ENCODE measurements at regions not wholly inside any gene's neighbourhood (a gene's known extent, or its start where the extent isn't known, plus 50 kb on each side); places are given as distances from the start of the nearest gene placed in this dataset.

DNA sequence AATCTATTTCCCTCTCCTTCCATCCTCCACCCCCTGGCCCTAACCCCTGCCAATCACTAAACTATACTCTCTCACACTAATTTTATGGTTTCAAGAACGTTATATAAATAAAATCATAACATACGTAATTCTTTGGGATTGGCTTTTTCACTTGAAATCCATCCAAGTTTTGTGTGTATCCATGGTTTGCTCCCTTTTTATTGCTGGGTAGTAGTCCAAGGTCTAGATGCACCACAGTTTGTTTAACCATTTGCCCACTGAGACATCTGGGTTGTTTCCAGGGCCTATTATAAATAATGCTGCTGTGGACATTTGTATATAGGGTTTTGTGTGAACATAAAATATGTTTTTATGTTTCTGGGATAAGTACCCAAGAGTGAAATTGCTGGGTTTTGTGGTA is 61.4 kb downstream of the TEX35 start:
- no peak for TF ChIP-seq EZH2 (IDR thresholded peaks at IDR 0.05)
- TF ChIP-seq, protein P1, sequence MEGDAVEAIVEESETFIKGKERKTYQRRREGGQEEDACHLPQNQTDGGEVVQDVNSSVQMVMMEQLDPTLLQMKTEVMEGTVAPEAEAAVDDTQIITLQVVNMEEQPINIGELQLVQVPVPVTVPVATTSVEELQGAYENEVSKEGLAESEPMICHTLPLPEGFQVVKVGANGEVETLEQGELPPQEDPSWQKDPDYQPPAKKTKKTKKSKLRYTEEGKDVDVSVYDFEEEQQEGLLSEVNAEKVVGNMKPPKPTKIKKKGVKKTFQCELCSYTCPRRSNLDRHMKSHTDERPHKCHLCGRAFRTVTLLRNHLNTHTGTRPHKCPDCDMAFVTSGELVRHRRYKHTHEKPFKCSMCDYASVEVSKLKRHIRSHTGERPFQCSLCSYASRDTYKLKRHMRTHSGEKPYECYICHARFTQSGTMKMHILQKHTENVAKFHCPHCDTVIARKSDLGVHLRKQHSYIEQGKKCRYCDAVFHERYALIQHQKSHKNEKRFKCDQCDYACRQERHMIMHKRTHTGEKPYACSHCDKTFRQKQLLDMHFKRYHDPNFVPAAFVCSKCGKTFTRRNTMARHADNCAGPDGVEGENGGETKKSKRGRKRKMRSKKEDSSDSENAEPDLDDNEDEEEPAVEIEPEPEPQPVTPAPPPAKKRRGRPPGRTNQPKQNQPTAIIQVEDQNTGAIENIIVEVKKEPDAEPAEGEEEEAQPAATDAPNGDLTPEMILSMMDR (IDR thresholded peaks at IDR 0.05) = no peak
- TF ChIP-seq EZH2phosphoT487 (IDR thresholded peaks at IDR 0.05) = no peak
